ENCODE measurements at regions not wholly inside any gene's neighbourhood (a gene's known extent, or its start where the extent isn't known, plus 50 kb on each side); places are given as distances from the start of the nearest gene placed in this dataset.

- ChIA-PET POLR2A (ENCODE audit: low non-redundant PET) (no interaction called here), CTCF (no interaction called here)
- TF ChIP-seq, protein P1, sequence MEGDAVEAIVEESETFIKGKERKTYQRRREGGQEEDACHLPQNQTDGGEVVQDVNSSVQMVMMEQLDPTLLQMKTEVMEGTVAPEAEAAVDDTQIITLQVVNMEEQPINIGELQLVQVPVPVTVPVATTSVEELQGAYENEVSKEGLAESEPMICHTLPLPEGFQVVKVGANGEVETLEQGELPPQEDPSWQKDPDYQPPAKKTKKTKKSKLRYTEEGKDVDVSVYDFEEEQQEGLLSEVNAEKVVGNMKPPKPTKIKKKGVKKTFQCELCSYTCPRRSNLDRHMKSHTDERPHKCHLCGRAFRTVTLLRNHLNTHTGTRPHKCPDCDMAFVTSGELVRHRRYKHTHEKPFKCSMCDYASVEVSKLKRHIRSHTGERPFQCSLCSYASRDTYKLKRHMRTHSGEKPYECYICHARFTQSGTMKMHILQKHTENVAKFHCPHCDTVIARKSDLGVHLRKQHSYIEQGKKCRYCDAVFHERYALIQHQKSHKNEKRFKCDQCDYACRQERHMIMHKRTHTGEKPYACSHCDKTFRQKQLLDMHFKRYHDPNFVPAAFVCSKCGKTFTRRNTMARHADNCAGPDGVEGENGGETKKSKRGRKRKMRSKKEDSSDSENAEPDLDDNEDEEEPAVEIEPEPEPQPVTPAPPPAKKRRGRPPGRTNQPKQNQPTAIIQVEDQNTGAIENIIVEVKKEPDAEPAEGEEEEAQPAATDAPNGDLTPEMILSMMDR (conservative IDR thresholded peaks at IDR 0.05; ENCODE audit: low read depth): no peak
- no peak overlapping the region for H3K27ac ChIP-seq
- no peak for DNase-seq (ENCODE audit: low spot score)
These were observed 511.7 kb upstream of the CDIN1 start for GRCh38 chr15:36067483-36068274.

DNA sequence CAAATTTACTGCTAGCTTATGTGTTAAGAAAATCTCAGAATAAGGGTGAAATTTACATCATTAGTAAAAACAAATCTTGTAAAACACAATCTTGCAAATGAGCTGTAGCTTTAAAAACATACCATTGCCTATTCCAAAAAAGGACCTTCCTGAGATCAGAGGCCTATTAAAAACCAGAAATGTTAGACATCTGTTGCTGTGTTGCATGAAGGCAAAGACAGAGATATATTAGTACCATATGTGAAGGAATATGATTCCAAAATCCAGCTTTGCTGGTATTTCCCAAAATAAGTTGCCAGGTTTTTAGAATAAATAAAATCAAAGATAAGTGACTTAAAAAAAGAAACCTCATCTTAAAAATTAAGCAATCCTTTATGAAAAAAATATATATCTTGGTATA, 504.1 kb upstream of the CDIN1 start:
- POLR2A ChIA-PET (ENCODE audit: low non-redundant PET): no interaction called here
- H3K27ac ChIP-seq: no peak overlapping the region
- TF ChIP-seq, protein P1 (conservative IDR thresholded peaks at IDR 0.05; ENCODE audit: low read depth): no peak
- CTCF ChIA-PET: no interaction called here
- no peak for DNase-seq (ENCODE audit: low spot score)

DNA sequence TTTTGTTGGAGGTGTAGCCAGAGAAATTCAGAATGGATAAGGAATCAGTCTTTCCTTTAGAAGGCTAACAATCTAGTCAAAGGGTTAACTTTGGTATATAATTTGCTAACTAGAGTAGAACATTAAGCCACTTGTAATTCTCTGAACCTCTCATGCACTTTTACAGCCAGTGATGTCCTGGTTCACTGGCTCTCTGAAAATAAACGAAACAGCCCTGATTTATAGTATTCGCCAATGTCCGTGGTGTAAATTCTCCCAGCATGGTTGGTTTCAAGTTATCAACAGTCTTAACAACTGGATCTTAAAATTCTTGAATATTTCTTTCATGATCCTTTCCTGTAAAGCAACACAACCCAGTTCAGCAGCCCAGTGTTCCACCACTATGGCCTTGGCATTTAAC, 500.4 kb upstream of the CDIN1 start:
- CTCF ChIA-PET: no interaction called here
- POLR2A ChIA-PET (ENCODE audit: low non-redundant PET): no interaction called here
- H3K27ac ChIP-seq: no peak overlapping the region
- DNase-seq (ENCODE audit: low spot score): no peak
- TF ChIP-seq, protein P1 (conservative IDR thresholded peaks at IDR 0.05; ENCODE audit: low read depth): no peak

GRCh38 chr15:36080759-36081158, 498.7 kb upstream of the CDIN1 start:
- CTCF ChIA-PET: no interaction called here
- H3K27ac ChIP-seq: no peak overlapping the region
- DNase-seq (ENCODE audit: low spot score): no peak
- TF ChIP-seq, protein P1 (conservative IDR thresholded peaks at IDR 0.05; ENCODE audit: low read depth): no peak
- POLR2A ChIA-PET (ENCODE audit: low non-redundant PET): no interaction called here

DNA sequence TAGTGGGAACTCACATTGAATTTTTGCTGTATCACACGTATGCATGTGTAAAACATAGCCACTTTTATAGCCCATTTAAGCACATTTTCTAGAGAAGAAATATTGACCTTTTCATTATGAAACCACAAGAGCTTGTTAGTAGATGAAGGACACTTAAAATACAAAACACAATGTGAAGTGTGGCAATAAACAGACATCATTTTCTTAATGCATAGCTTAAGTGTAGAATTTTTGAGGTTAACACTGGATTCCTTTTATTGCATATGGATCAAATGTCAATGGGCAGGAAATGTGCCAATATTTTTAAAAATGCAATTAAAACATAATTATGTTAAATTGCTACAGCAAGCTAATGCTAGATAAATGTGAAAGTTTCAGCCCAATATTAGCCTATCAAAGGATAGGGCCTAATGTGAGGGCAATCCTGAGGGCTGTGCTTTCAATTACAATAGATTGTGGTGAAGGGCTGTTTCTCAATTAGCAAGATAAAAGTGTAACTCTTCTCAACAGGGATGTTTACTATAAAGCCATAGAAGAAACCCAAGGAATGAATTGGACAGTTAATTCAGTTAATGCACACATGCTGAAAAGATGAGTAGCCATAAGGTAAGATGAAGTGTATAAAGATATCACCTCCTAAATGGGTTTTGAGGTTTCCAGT, 489.0 kb upstream of the CDIN1 start:
- TF ChIP-seq, protein P1 (conservative IDR thresholded peaks at IDR 0.05; ENCODE audit: low read depth): no peak
- CTCF ChIA-PET: interaction anchor here (0.5 kb wide), 1 partner anchor 358 kb away, joined by 3 read pairs; no protein-coding TSS in a partner anchor
- no peak overlapping the region for H3K27ac ChIP-seq
- no peak for DNase-seq (ENCODE audit: low spot score)
- POLR2A ChIA-PET (ENCODE audit: low non-redundant PET): no interaction called here

GRCh38 chr15:36106640-36107335, 472.6 kb upstream of the CDIN1 start:
- CTCF ChIA-PET: interaction anchor here (0.6 kb wide), 1 partner anchor 84 kb away, joined by 4 read pairs; no protein-coding TSS in a partner anchor
- DNase-seq (ENCODE audit: low spot score): no peak
- H3K27ac ChIP-seq: no peak overlapping the region
- TF ChIP-seq, protein P1 (conservative IDR thresholded peaks at IDR 0.05; ENCODE audit: low read depth): no peak
- POLR2A ChIA-PET (ENCODE audit: low non-redundant PET): no interaction called here
